ENCODE measurements at regions not wholly inside any gene's neighbourhood (a gene's known extent, or its start where the extent isn't known, plus 50 kb on each side); places are given as distances from the start of the nearest gene placed in this dataset.
A peak's percentile ranks its signal among the peaks of the same experiment; 100 is the strongest.
"Not testable (repeated sequence)": the region's sequence is repeated elsewhere in the genome, so short reads cannot be mapped to it uniquely, and the experiment has no call there.

DNA sequence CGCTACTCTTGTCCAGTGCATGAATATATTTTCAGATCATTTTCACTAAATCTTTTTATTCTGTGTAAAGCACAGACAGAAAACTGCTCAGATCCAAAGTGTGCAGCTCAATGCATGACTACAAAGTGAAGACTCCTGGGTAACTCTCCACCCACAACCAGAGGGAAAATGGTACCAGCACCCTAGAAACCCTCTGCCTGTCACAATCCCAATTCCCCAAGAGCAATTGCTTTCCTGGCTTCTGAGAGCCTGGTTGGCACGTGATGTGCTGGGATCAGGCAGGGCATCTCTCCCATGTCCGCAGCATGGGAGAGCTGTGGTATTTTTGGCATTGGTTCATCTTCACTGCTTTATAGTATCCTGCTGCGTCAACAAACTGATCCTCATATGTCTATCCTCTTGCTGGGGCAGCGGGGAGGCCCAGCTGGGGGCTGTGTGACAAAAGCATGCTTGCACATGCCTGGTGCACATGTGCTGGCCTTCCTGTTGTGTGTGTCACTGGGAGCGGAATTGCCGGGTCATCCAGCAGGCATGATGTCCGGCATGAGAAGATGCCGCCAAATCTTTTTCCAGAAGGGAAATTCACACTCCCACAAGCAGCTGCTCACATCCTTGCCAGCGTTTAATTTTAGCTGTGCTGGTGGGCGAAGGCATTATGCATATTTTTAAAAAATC is 278.9 kb upstream of the FOXF1 start:
- Mint-ChIP-seq H3K36me3 (ENCODE audit: low read depth) (peaks cover 6% of the 10 kb centered on the region), H3K27me3 (ENCODE audit: low read depth, poor library complexity) (peaks cover 36% of the 10 kb centered on the region), H3K27ac (no peak overlapping the region), H3K4me3 (no peak overlapping the region), H3K9me3 (peaks cover 28% of the 10 kb centered on the region), H3K4me1 (peaks cover 9% of the 10 kb centered on the region)
- TF ChIP-seq, protein P1, sequence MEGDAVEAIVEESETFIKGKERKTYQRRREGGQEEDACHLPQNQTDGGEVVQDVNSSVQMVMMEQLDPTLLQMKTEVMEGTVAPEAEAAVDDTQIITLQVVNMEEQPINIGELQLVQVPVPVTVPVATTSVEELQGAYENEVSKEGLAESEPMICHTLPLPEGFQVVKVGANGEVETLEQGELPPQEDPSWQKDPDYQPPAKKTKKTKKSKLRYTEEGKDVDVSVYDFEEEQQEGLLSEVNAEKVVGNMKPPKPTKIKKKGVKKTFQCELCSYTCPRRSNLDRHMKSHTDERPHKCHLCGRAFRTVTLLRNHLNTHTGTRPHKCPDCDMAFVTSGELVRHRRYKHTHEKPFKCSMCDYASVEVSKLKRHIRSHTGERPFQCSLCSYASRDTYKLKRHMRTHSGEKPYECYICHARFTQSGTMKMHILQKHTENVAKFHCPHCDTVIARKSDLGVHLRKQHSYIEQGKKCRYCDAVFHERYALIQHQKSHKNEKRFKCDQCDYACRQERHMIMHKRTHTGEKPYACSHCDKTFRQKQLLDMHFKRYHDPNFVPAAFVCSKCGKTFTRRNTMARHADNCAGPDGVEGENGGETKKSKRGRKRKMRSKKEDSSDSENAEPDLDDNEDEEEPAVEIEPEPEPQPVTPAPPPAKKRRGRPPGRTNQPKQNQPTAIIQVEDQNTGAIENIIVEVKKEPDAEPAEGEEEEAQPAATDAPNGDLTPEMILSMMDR (IDR thresholded peaks at IDR 0.05), result no peak
- DNase-seq, result no peak

DNA sequence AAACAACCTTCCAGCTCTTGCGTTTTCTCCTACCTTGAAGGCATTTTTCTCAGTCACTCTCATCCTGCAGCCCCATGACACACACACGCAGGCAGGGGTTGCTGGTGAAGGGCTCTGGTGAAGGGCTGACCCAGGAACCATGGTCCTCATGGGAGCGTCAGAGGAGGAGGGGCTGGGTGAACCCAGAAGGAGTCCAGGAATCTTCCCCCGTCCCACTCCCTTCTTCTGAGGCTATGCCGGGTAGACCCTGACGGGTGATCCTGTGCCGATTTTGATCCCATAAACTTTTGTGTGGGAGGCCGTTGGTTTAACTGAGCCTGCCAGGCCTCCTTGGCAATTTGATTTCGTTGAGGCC is 278.4 kb upstream of the FOXF1 start:
- no peak overlapping the region for H3K27ac Mint-ChIP-seq
- H3K36me3 Mint-ChIP-seq (ENCODE audit: low read depth), result peaks cover 6% of the 10 kb centered on the region
- no peak for DNase-seq
- H3K27me3 Mint-ChIP-seq (ENCODE audit: low read depth, poor library complexity), result peaks cover 36% of the 10 kb centered on the region
- no peak overlapping the region for H3K4me3 Mint-ChIP-seq
- H3K4me1 Mint-ChIP-seq, result peaks cover 9% of the 10 kb centered on the region
- TF ChIP-seq, protein P1 (IDR thresholded peaks at IDR 0.05), result no peak
- peaks cover 28% of the 10 kb centered on the region for H3K9me3 Mint-ChIP-seq

DNA sequence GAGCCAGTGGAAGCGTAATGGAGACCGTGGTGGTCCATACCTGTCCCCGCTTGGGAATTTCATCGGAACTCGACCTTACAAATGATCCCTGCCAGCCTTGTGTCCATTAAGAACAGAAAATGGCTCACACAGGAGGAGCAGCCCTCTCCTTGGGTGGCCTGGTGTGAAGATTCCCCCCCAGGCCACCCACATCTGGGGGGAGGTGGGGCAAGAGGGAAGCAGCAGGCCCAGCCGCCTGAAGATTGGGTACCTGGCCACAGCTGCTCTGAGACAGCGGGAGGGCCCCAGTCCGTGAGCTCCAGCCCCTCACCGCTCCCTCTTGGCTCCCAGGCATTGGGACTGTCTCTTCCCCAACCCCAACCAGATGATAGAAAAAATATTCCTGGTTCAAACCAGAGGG is 277.8 kb upstream of the FOXF1 start:
- DNase-seq, result no peak
- peaks cover 28% of the 10 kb centered on the region for H3K9me3 Mint-ChIP-seq
- H3K4me1 Mint-ChIP-seq, result peaks cover 8% of the 10 kb centered on the region
- no peak overlapping the region for H3K4me3 Mint-ChIP-seq
- no peak overlapping the region for H3K27ac Mint-ChIP-seq
- TF ChIP-seq, protein P1 (IDR thresholded peaks at IDR 0.05), result no peak
- peaks cover 6% of the 10 kb centered on the region for H3K36me3 Mint-ChIP-seq (ENCODE audit: low read depth)
- H3K27me3 Mint-ChIP-seq (ENCODE audit: low read depth, poor library complexity), result peaks cover 33% of the 10 kb centered on the region

DNA sequence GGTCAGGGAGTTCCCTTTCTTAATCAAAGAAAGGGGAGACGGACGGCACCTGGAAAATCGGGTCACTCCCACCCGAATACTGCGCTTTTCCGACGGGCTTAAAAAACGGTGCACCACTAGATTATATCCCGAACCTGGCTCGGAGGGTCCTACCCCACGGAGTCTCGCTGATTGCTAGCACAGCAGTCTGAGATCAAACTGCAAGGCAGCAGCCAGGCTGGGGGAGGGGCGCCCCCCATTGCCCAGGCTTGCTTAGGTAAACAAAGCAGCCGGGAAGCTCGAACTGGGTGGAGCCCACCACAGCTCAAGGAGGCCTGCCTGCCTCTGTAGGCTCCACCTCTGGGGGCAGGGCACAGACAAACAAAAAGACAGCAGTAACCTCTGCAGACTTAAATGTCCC is 276.8 kb upstream of the FOXF1 start:
- H3K36me3 Mint-ChIP-seq (ENCODE audit: low read depth); H3K4me1 Mint-ChIP-seq; H3K4me3 Mint-ChIP-seq; DNase-seq; H3K27ac Mint-ChIP-seq: not testable (repeated sequence)
- peaks cover 24% of the 10 kb centered on the region for H3K27me3 Mint-ChIP-seq (ENCODE audit: low read depth, poor library complexity)
- H3K9me3 Mint-ChIP-seq, result peaks cover 28% of the 10 kb centered on the region

DNA sequence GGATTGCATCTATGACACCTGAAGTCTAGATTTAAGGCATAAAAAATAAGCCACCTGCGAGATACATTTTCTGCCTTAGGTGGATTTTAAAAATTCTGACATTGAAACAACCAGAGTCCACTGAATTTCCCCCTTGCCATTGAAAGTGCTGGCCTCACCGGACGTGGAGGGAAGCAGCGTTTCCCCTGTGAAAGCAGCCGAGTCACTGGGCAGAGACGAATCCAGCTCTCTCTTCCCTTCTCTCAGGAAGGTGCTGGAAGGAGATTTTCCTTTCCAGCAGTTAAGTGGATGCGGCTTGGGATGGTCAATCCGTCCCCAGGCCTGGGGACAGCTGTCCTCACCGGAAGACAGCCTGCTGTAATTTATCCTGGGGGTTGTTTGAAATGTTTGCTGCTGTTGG is 270.9 kb upstream of the FOXF1 start:
- TF ChIP-seq, protein P1 (IDR thresholded peaks at IDR 0.05), result no peak
- H3K4me1 Mint-ChIP-seq, result peaks cover 41% of the 10 kb centered on the region
- DNase-seq, result no peak
- no peaks in the 10 kb centered on the region for H3K36me3 Mint-ChIP-seq (ENCODE audit: low read depth)
- H3K27ac Mint-ChIP-seq, result peak overlapping the region; percentile 51
- H3K27me3 Mint-ChIP-seq (ENCODE audit: low read depth, poor library complexity), result peaks cover 14% of the 10 kb centered on the region
- H3K9me3 Mint-ChIP-seq, result peaks cover 4% of the 10 kb centered on the region
- H3K4me3 Mint-ChIP-seq, result no peak overlapping the region

DNA sequence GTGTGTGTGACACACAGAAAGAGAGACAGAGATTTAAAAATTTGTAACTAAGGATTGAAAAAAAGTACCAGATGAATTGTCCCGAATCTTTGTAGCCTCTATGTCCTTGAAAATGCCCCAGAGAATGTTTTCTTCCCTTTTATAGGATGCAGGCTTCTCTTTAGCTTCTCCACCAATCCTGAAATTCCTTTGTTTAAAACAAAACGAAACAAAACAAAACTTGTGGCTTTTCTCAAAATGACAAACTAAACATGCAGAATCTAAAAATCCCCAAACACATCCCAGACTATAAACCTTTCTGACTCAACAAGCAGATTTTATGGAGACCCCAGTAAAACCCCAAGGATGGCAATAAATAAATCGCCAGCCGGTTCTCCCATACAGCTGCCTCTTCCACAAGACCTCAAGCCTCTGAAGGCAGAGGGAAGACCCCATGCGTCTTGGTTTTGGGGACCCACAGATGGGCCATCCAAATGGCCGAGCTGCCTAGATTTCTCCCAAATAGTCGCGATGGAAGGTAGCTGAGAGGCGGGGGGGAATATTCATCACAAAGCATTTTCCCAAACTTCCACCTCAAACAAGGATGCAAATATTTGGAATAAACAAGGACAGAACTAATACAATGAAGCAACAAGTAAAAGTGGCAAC is 269.5 kb upstream of the FOXF1 start:
- peaks cover 16% of the 10 kb centered on the region for H3K27me3 Mint-ChIP-seq (ENCODE audit: low read depth, poor library complexity)
- no peak overlapping the region for H3K27ac Mint-ChIP-seq
- H3K4me1 Mint-ChIP-seq, result peaks cover 41% of the 10 kb centered on the region

More for the DNA sequence above, 269.5 kb upstream of the FOXF1 start:
- Mint-ChIP-seq H3K36me3 (ENCODE audit: low read depth) (no peaks in the 10 kb centered on the region), H3K9me3 (peaks cover 10% of the 10 kb centered on the region), H3K4me3 (no peak overlapping the region)
- no peak for DNase-seq
- TF ChIP-seq, protein P1 (IDR thresholded peaks at IDR 0.05), result no peak

All from nephron progenitor cell (in vitro differentiated cells).